ENCODE measurements at regions not wholly inside any gene's neighbourhood (a gene's known extent, or its start where the extent isn't known, plus 50 kb on each side); places are given as distances from the start of the nearest gene placed in this dataset.

- no peak for TF ChIP-seq CTCF (IDR thresholded peaks at IDR 0.05 in 8 of 11, conservative IDR thresholded peaks at IDR 0.05 in 3 of 11)
- no peak for TF ChIP-seq POLR2AphosphoS5 (IDR thresholded peaks at IDR 0.05)
- no peak for TF ChIP-seq POLR2A (IDR thresholded peaks at IDR 0.05)
Observed at GRCh38 chr6:2482773-2483172, 237.4 kb upstream of the GMDS start.
